Stimulated activated CD4-positive, alpha-beta T cell treated with anti-CD3 and anti-CD28 coated beads, Interleukin-2, amount 100 ng/mL, for 4 hours (primary cell): ENCODE measurements at regions not wholly inside any gene's neighbourhood (a gene's known extent, or its start where the extent isn't known, plus 50 kb on each side); places are given as distances from the start of the nearest gene placed in this dataset.

ENCODE experiments used
- DNase-seq: peaks from one replicate; pipeline ENCODE4 v3.0.0-alpha.2; 2020; ENCODE audit warnings: low read depth

- no peak for DNase-seq
Observed at GRCh38 chr3:30945291-30945690, 50.8 kb upstream of the GADL1 start.

DNA sequence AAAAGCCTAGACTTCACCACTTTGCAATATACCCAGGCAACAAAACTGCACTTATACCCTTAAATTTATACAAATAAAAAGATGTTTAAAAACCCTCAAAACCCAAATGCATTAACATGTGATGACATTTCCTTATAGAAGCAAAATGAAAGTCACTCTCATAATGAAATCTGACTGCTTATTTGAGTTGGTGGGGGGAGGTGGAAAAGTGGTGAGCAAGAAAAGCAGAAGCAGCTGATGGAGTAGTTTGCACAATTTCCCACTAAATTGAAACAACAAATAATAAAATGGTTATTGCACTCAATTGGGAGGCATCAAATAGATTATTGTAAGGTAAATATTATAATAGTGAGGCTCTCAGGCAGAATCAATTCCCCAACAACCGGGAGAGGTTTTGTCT is 54.0 kb upstream of the GADL1 start:
- DNase-seq: no peak

GRCh38 chr3:30951826-30952225 is 57.4 kb upstream of the GADL1 start:
- DNase-seq: no peak

GRCh38 chr3:30952786-30953185 is 58.3 kb upstream of the GADL1 start:
- DNase-seq: no peak

- no peak for DNase-seq
Observed at GRCh38 chr3:30954426-30954825, 60.0 kb upstream of the GADL1 start.

DNA sequence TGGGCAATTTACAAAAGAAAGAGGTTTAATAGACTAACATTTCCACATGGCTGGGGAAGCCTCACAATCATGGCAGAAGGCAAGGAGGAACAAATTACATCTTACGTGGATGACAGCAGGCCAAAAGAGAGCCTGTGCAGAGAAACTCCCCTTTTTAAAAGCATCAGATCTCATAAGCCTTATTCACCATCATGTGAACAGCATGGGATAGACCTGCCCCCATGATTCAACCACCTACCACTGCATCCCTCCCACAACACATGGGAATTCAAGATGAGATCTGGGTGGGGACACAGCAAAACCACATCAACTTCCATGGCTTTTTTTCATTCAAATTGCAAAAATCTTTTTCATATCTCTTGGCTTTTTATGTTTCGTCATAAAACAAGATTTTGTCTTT is 67.6 kb upstream of the GADL1 start:
- DNase-seq: no peak

DNA sequence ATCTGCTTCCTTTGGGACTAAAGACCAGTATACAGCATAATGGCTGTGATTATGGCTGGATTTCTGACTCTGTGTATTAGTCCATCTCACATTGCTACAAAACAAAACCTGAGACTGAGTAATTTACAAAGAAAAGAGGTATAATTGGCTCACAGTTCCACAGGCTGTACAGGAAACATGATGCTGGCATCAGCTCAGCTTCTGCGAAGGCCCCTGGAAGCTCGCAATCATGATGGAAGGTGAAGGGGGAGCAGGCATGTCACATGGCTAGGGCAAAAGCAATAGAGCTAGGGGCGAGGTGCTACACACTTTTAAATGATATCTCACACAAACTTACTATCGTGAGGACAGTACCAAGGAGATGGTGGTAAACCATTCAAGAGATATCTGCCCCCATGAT is 68.0 kb upstream of the GADL1 start:
- no peak for DNase-seq

- DNase-seq: no peak
Observed at GRCh38 chr3:30963223-30963722, 68.8 kb upstream of the GADL1 start.

- DNase-seq: no peak
Observed at GRCh38 chr3:30964612-30965011, 70.2 kb upstream of the GADL1 start.

GRCh38 chr3:30966896-30967295 is 72.4 kb upstream of the GADL1 start:
- DNase-seq: no peak

- DNase-seq: no peak
Observed at GRCh38 chr3:30970183-30970582, 75.7 kb upstream of the GADL1 start.

- DNase-seq: no peak
Observed at GRCh38 chr3:30972449-30972848, 78.0 kb upstream of the GADL1 start.

DNA sequence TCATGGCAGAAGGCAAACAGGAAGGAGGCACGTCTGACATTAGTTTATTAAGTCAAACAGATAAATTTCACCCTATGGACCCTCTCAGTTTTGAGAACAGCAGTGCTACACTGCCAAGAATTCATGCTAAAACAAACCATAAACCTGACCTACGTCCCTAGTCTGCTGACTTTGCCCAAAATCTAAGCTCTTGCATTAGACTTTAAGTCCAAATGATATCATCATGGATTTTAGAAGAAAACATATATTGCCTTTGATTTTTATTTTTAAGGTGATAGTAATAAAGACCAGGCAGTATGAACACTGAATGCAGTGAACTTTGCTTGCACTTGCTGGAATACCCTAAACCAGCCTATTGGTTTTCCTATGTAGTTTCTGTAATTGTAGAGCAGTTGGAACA is 79.6 kb upstream of the GADL1 start:
- DNase-seq: no peak

- DNase-seq: no peak
Observed at GRCh38 chr3:30977592-30977991, 83.1 kb upstream of the GADL1 start.

- no peak for DNase-seq
Observed at GRCh38 chr3:30980993-30981392, 86.5 kb upstream of the GADL1 start.

GRCh38 chr3:30982416-30983075 is 88.1 kb upstream of the GADL1 start:
- DNase-seq: no peak

- DNase-seq: no peak
Observed at GRCh38 chr3:30984855-30985749, 90.6 kb upstream of the GADL1 start.

DNA sequence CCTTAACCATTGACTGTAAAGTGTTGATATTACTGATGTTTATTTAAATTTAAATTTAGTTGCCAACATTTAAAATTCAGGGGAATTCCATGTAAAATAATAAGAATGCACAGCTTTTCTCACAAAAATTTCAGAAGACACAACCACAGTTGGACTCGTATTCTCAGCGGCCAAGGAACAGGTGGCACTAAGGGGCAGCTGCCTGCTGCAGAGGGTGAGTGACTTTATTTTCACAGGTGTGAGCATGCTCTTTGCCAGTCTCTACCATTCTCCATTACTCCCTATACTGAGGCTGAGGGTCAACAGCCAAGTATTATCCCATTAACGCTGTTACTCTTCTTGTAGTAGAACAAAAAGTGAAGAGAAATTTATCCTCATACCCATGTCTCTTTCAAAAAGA is 92.1 kb upstream of the GADL1 start:
- DNase-seq: no peak

DNA sequence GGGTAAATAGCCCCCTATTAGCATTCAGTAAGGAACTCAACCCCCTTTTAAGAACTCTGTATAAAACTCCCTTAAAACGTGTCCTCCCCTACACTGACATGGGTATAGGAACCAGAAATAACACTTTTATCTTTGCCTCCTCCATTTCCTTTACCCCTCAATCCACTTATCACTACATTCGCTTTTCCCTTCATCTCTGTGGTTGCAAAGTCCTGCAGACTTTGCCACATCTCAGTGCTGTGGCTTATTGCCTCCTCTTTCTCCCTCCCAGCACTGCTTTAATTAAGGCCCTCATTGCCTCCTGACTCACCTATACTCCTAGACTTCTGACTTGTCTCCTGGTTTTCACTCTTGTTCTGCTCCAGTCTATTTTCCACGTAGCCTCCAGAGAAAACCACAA is 94.3 kb upstream of the GADL1 start:
- no peak for DNase-seq

GRCh38 chr3:30989276-30990030 is 95.0 kb upstream of the GADL1 start:
- DNase-seq: no peak

DNA sequence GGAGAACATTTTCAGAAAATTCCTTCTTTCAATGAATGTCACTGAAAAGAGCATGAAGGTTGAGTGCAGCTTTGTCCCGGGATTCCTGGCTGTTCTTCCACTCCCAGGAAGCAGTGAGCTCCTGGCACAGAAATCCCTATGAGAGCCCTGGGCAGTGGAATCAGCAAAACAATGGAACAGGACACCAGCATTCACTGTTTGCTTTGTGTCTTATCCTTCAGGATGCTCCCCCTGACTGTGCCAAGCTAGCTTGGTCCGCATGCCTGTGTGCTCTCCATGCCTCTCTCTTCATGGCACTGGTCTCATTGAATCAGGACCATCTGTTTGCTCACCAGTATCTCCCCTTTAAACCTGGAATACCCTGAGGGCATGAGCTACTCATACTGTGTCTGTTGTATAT is 102.0 kb upstream of the GADL1 start:
- DNase-seq: no peak

DNA sequence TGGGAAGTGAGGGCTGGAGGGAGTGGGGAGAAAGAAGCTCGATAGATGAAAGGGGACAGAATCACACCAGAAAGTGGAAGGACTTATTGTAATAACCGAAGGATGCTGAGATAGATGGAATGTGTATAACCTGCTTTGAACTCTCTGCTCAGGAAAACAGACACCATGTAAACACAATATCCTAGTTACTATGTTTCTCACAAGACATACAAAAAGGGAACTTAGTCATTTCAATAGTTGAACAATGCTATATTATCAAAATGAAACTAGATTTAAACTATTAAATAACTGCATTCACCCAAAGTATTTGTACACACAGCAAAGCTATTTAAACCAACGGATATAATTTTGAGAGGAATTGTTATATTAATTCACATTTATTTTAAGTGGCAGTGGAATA is 108.3 kb upstream of the GADL1 start:
- no peak for DNase-seq
